GM18951 (cell line): ENCODE measurements at regions not wholly inside any gene's neighbourhood (a gene's known extent, or its start where the extent isn't known, plus 50 kb on each side); places are given as distances from the start of the nearest gene placed in this dataset.

ENCODE experiments used
- POLR2A ChIP-seq: IDR thresholded peaks from 4 replicates; pipeline ENCODE4 v1.6.1; 2011; ENCODE audit warnings: mild to moderate bottlenecking; ENCODE audit not compliant: insufficient read length, insufficient read depth; ENCODE audit errors: extremely low read depth
- in situ Hi-C: fragments of 300-500 bp; cut with MboI; formaldehyde crosslinking; loops from one replicate; pipeline ENCODE4 v1.12.0; 2022; ENCODE audit warnings: low sequenced_read_pairs, mixed read lengths, inconsistent platforms; ENCODE audit not compliant: unreplicated experiment

- in situ Hi-C loops: no loop called here
- no peak for TF ChIP-seq POLR2A
Measured at GRCh38 chr3:150020527-150020926, 49.8 kb upstream of the PFN2 start.
